Upper lobe of left lung (tissue), 4 donors: ENCODE measurements at regions not wholly inside any gene's neighbourhood (a gene's known extent, or its start where the extent isn't known, plus 50 kb on each side); places are given as distances from the start of the nearest gene placed in this dataset.
"Not testable (repeated sequence)": the region's sequence is repeated elsewhere in the genome, so short reads cannot be mapped to it uniquely, and the experiment has no call there.

Source experiments
- POLR2A ChIP-seq, 4 donors: fragments of 450-650 bp; IDR thresholded peaks; one replicate each; pipeline ENCODE4 v1.5.1; 2016 to 2017; ENCODE audit warnings: antibody characterized with exemption in 4 of 4, mild to moderate bottlenecking in 2 of 4
- TF ChIP-seq, protein P1 (sequence below), 6 experiments: fragments of 450-650 bp in 4 of 6; fragments of 200-600 bp in 2 of 6; sonication (generic) in 2 of 6; IDR thresholded peaks; one replicate each; pipeline ENCODE4 v1.5.1; 2016 to 2019; ENCODE audit warnings: antibody characterized with exemption in 6 of 6

DNA sequence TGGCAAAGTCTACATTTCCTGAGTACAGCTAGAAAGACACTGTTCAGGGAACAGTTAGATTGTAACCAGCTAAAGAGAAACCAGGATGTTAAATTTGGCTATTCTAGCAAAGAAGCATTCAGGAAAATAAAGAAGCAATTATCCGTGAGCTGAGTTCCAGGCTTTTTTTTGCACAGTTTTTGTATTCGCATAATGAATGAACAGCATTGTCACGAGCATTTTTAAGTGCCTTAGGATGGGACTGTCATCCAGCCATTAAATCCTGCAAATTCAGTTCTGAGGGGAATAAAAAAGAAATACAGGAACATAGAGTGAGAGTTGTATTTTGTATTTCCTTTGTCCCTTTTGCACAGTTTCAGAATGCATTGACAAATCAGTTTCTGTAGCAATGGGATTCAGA is 1302.2 kb downstream of the CDH12 start:
- TF ChIP-seq POLR2A (IDR thresholded peaks at IDR 0.05) = not testable (repeated sequence)
- TF ChIP-seq, protein P1, sequence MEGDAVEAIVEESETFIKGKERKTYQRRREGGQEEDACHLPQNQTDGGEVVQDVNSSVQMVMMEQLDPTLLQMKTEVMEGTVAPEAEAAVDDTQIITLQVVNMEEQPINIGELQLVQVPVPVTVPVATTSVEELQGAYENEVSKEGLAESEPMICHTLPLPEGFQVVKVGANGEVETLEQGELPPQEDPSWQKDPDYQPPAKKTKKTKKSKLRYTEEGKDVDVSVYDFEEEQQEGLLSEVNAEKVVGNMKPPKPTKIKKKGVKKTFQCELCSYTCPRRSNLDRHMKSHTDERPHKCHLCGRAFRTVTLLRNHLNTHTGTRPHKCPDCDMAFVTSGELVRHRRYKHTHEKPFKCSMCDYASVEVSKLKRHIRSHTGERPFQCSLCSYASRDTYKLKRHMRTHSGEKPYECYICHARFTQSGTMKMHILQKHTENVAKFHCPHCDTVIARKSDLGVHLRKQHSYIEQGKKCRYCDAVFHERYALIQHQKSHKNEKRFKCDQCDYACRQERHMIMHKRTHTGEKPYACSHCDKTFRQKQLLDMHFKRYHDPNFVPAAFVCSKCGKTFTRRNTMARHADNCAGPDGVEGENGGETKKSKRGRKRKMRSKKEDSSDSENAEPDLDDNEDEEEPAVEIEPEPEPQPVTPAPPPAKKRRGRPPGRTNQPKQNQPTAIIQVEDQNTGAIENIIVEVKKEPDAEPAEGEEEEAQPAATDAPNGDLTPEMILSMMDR (IDR thresholded peaks at IDR 0.05) = not testable (repeated sequence)
